ENCODE measurements at regions not wholly inside any gene's neighbourhood (a gene's known extent, or its start where the extent isn't known, plus 50 kb on each side); places are given as distances from the start of the nearest gene placed in this dataset.
A peak's percentile ranks its signal among the peaks of the same experiment; 100 is the strongest.

- no peak overlapping the region for H3K4me3 ChIP-seq
- H3K27ac ChIP-seq, result no peak overlapping the region
- intact Hi-C loops (cut with DNase I), result no loop called here
- no peaks in the 10 kb centered on the region for H3K27me3 ChIP-seq
- DNase-seq, result no peak
- H3K36me3 ChIP-seq, result no peaks in the 10 kb centered on the region
- 13 to 15% methylated on average over 7 of the region's 7 CpGs for WGBS, 2 donors
- peaks cover 0 to 9% (median 3%) of the 10 kb centered on the region in 4 donors for H3K4me1 ChIP-seq
- TF ChIP-seq CTCF (IDR thresholded peaks at IDR 0.05), result peak in 3 of 4 experiments; percentile 45 to 71 (median 57)
- no peak for TF ChIP-seq EP300 (IDR thresholded peaks at IDR 0.05)
- TF ChIP-seq POLR2AphosphoS5 (IDR thresholded peaks at IDR 0.05), result no peak
- H3K9me3 ChIP-seq, result peaks cover 0 to 5% (median 0%) of the 10 kb centered on the region in 4 donors
Measured at GRCh38 chr11:96464700-96465307, 75.0 kb downstream of the JRKL start.

GRCh38 chr11:96465512-96465911 is 75.7 kb downstream of the JRKL start:
- no peaks in the 10 kb centered on the region for H3K9me3 ChIP-seq
- intact Hi-C loops (cut with DNase I), result no loop called here
- H3K4me1 ChIP-seq, result peaks cover 0 to 9% (median 3%) of the 10 kb centered on the region in 4 donors
- no peaks in the 10 kb centered on the region for H3K27me3 ChIP-seq
- H3K4me3 ChIP-seq, result no peak overlapping the region
- no peaks in the 10 kb centered on the region for H3K36me3 ChIP-seq
- no peak for DNase-seq
- TF ChIP-seq CTCF (IDR thresholded peaks at IDR 0.05), result no peak
- TF ChIP-seq POLR2A (IDR thresholded peaks at IDR 0.05), result no peak
- no peak for TF ChIP-seq POLR2AphosphoS5 (IDR thresholded peaks at IDR 0.05)
- TF ChIP-seq EP300 (IDR thresholded peaks at IDR 0.05), result no peak
- no peak overlapping the region for H3K27ac ChIP-seq
- 40 to 61% methylated on average over 3 of the region's 3 CpGs for WGBS, 2 donors

GRCh38 chr11:96466607-96467006 is 76.8 kb downstream of the JRKL start:
- H3K4me3 ChIP-seq, result no peak overlapping the region
- H3K27me3 ChIP-seq, result no peaks in the 10 kb centered on the region
- 95 to 98% methylated on average over 2 of the region's 2 CpGs for WGBS, 2 donors
- no peaks in the 10 kb centered on the region for H3K36me3 ChIP-seq
- TF ChIP-seq POLR2A (IDR thresholded peaks at IDR 0.05) (no peak), POLR2AphosphoS5 (IDR thresholded peaks at IDR 0.05) (no peak), EP300 (IDR thresholded peaks at IDR 0.05) (no peak), CTCF (IDR thresholded peaks at IDR 0.05) (no peak)
- no peak overlapping the region for H3K27ac ChIP-seq
- intact Hi-C loops (cut with DNase I), result no loop called here
- H3K4me1 ChIP-seq, result peaks cover 0 to 9% (median 3%) of the 10 kb centered on the region in 4 donors
- H3K9me3 ChIP-seq, result no peaks in the 10 kb centered on the region
- no peak for DNase-seq

GRCh38 chr11:96469776-96470175 is 80.0 kb downstream of the JRKL start:
- H3K4me1 ChIP-seq, result no peaks in the 10 kb centered on the region
- H3K4me3 ChIP-seq, result no peak overlapping the region
- no peak overlapping the region for H3K27ac ChIP-seq
- intact Hi-C loops (cut with DNase I), result no loop called here
- H3K27me3 ChIP-seq, result no peaks in the 10 kb centered on the region
- DNase-seq, result no peak
- H3K36me3 ChIP-seq, result no peaks in the 10 kb centered on the region
- TF ChIP-seq POLR2A (IDR thresholded peaks at IDR 0.05) (no peak), CTCF (IDR thresholded peaks at IDR 0.05) (no peak), EP300 (IDR thresholded peaks at IDR 0.05) (no peak), POLR2AphosphoS5 (IDR thresholded peaks at IDR 0.05) (no peak)
- WGBS, 2 donors, result 62 to 71% methylated on average over 3 of the region's 3 CpGs
- peaks cover 0 to 6% (median 2%) of the 10 kb centered on the region in 4 donors for H3K9me3 ChIP-seq

GRCh38 chr11:96470521-96470920 is 80.7 kb downstream of the JRKL start:
- intact Hi-C loops (cut with DNase I), result no loop called here
- Histone ChIP-seq H3K27me3 (no peaks in the 10 kb centered on the region), H3K4me3 (no peak overlapping the region), H3K4me1 (no peaks in the 10 kb centered on the region), H3K36me3 (no peaks in the 10 kb centered on the region), H3K9me3 (peaks cover 0 to 9% (median 4%) of the 10 kb centered on the region in 4 donors), H3K27ac (no peak overlapping the region)
- TF ChIP-seq CTCF (IDR thresholded peaks at IDR 0.05) (no peak), EP300 (IDR thresholded peaks at IDR 0.05) (no peak), POLR2A (IDR thresholded peaks at IDR 0.05) (no peak), POLR2AphosphoS5 (IDR thresholded peaks at IDR 0.05) (no peak)
- WGBS, 2 donors, result 76 to 85% methylated on average over 1 of the region's 1 CpG
- no peak for DNase-seq

Data from sigmoid colon (tissue), 6 donors.